DMS 273 treated with DMSO at 0.1 percent for 48 hours (cell line): ENCODE measurements at regions not wholly inside any gene's neighbourhood (a gene's known extent, or its start where the extent isn't known, plus 50 kb on each side); places are given as distances from the start of the nearest gene placed in this dataset.

Source experiments
- DNase-seq: peaks from one replicate; lab custom pipeline; 2025; lab: John Stamatoyannopoulos, UW

- no peak for DNase-seq
These were observed 226.0 kb downstream of the SNX18 start for GRCh38 chr5:54743581-54743980.

DNA sequence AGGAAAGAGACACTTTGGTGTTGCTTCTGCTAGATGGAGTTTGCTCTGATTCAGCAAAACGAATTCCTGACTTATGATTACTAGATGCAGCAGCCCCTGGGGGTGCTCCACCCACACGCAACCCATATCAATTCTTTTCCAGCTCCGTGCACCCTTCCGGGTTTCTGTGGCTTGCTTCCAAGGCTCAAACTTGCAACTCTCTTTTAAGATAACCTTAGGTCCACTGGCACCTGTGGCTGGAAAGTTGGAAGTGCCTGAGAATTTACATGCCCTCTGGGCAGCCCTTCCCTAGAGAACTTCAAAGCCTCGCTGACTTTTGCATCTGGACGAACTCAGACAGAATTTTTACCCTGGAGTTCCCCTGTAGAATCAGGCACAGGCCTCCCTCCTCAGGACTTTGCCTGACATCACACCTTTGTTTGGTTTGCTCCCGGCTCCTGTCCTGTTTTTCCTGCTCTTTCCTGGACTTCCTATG lies 224.9 kb downstream of the SNX18 start:
- DNase-seq = peak; percentile 13

DNA sequence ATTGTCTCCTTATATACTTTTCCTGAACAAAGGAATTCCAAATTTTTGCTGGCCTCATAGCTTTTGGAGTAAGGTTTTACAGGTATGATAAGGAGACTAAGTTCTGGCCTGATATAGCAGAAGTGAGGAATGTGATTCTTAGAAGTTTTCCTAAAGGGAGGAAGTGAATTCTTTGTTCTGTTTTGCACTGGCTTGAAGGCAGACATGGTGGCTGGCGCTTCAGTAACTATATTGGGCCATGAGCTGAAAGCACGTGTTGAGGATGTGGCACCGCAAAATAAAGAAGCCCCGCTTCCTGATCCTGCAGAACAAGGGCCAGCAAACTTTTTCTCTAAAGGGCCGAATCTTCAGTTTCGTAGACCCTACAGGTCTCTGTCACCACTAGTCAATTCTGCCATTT lies 224.2 kb downstream of the SNX18 start:
- DNase-seq = no peak

DNA sequence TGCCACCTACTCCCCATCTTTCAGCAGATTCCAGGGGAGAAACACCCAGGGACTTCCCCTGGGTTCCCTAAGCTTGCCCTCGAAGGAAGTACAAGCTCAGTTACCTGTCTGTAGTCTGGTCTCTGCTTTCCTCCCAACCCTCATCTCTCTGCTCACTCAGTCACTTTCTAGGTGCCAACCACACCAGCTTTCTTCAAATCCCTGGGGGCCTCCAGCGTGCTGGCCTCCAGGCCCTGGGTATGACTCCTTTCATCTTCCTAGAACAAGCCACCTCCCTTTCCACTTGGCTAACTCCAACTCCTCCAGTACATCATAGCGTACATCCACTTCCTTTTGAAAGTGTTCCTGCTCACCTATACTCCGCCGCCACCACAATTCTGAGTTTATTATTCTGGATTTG lies 222.6 kb downstream of the SNX18 start:
- no peak for DNase-seq

- DNase-seq = no peak
These were observed 221.8 kb downstream of the SNX18 start for GRCh38 chr5:54739371-54739770.

DNA sequence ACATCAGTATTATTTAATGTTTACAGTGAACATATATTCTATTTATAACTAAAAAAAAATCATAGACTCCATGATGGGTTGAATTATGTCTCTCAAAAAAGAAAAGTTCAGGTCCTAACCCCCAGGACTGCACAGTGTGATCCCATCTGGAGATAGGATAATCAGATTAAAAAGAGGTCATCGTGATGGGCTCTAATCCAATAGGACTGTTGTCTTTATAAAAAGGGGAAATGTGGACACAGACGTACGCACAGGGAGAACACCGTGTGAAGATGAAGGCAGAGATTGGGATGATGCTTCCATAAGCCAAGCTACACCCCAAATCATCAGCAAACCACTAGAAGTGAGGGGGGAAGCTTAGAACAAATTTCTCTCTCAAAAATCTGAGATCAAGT lies 221.4 kb downstream of the SNX18 start:
- no peak for DNase-seq

DNA sequence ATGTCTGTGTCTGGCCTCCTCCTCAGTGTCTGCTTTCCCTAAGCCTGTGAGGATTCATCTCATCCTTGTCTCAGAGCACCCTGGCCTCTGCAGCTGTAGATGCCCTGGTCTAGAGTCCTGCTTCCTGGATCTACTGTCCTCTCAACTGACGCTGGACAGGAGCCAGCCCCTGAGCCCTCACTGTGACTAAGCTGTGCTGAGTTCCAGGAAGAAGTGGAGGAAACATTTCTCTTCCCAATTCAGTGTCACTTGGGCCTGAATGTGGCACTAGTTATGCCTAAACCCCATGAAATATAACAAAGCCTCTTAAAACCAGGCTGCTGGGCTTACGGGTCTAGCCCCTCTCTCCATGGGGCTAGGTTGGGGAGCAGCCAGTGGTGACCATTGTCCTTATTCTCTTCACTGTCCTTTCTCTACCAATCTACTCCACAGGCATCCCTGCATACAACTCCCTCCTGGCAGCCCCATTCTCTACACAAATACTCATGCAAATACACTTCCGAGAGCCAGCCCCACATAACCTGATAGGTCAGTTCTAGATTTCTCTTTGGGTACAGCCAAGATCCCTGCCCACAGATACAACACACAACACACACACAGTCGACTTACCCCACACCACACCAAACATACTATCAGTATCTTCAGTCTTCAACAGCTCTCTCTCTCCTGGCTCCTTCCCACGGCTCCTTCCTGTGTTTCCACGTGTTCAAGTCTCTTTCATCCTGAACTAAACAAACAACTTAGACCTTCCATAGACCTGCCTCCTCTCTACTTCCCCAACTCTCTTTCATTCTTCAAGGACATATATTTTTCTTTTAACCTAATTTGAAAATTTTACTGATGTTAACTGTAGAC lies 220.8 kb downstream of the SNX18 start:
- no peak for DNase-seq

- DNase-seq = no peak
These were observed 218.6 kb downstream of the SNX18 start for GRCh38 chr5:54736003-54736797.

- no peak for DNase-seq
These were observed 215.5 kb downstream of the SNX18 start for GRCh38 chr5:54733101-54733500.

DNA sequence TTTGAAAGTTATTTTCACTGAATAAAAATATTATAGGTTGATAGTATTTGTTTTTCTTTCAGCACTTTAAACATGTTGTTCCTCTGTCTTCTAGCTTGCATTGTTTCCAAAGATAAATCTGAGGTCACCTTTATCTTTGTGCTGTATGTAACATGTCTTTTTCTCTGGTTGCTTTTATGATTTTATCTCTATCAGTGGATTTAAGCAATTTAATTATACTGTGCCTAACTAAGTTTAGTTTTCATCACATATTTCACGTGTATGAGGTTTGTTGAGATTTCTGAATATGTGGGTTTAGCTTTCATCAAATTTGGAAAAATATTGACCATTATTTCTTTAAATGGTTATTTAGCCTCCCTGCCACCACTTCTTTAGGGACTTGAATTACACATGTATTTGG lies 214.5 kb downstream of the SNX18 start:
- DNase-seq = no peak

DNA sequence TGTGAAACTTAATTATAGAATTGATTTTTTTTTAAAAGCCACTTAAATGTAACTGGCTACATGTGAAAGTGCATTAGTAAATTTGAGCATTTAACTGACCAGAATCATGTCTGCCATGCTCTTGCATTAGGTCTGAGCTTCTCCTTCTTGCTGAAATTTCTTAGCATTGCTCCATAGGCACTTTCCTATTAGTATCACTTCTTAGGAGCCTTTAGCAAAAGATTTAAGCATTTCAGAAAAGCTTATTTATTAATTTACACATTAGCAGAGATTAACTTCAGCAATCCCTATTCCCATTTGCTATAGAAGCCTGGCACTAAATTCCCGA lies 211.0 kb downstream of the SNX18 start:
- DNase-seq = no peak

DNA sequence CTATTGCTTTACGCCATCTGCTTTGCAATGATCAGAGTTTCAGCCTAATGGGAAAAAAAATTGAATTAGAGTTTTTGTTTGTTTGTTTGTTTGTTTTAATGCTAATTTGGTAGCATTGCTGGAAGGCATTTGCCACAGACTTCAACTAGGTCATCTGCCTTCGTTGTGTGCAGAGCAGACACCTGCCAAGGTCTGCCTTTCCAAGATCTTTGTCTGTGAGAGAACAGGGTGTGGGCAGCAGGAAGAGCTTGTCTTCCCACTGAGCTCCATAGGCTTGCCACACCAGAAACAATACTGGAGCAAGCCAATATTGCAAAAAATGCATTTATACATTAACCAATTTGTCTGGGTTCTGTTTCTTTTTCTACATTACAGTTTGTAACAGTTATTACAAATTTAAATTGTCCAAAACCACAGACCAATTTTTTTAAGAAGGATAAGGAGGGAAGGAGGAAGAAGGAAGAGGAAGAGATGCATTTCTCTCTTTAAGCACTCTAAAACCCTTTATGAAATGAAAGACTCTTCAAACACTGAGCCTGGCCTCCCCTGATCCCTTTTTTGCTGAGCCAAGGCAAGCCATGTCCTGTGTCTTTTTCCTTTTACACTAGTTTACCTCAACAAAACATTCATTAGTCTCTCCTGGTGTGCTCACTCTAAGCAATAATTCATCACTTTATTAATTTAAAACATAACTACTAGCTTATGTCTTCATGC lies 210.5 kb downstream of the SNX18 start:
- DNase-seq = no peak

DNA sequence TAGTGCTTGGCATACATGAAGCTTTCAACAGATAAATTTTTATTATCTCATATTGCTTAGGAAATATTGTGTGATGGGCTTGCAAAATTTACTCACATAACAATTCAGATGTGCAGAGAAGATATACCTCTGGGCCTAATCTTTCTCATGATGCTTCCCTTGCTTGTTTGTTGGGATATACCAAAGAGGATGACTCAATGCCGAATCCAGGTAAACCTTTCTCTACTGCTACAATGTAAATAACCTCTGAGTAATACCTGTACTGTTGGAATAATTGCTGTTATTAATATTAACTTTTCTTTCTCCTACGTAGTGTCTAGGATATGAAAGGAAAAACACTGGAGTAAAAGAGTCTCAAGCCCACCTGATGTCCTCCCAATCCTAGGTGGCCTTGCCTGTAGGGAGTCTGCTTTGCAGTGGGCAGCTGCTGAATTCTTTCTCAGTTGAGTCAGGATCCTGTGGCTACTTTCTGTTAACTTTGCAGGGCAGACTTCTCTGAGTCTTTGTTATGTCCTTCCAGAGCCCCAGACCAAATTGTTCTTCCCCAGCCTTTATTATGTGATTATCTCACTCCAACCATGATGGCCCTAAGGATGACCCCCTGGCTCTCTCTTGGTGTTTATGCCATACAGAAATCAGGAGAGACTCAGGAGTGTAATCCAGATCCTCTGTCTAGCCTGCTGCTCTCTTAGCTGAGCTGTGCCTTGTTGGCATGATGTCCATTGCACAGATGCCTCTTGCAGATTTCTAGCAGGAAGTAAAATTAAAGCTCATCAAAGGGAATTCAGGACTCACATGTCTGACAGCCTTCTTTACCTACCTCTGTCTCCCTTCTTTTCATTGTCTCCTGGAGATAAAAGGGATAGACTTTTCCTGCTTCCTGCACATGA lies 208.1 kb downstream of the SNX18 start:
- DNase-seq = no peak

GRCh38 chr5:54722846-54723433 lies 205.4 kb downstream of the SNX18 start:
- DNase-seq = no peak

DNA sequence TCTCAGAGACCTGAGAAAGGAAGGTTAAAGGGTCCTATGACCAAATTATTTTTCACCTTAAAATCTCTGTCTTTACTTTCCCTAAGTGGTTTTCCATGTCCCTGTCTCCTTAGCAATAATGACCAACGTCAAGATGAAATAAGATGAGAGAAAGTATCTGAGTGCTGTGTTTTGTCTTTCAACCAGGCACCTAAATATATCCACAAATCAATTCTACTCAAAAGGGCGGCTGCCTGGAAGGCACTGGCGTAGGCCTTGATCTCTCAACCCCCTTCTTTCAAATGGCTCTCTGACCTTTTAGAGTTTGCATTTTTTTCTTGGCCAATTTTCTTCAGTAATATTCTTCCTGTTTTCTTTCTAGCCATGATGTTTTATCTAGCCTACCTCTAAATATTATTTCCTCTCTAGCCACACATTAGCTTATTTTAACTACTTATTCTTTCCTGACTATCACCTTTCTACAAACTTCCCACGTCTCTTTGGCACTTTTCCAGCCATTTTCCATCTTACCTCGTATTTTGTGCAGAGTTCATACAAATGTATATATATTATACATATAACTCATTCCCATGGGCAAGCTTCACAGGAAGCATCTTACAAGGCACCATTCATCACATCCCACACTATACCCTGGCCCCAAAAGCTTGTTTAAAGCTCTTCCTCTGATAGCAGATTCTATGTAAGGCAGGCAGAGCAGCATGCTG lies 204.5 kb downstream of the SNX18 start:
- no peak for DNase-seq

DNA sequence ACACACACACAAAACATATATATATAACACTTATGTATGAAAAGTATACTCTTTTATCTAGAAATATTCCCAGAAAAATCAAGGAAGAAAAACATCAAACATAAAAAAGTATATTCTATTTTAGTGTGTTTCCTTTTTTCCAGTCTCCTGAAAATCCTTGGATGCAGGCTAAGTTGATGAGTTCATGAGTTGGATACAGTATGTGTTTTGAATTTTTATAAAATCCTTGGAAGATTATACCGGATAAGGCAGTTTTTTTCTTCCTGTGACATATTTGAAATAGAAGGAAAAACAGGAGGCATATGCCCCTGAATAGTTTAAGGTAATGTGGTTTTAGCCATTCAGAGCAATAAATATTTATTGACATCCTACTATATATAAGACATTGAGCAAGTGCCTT lies 203.6 kb downstream of the SNX18 start:
- DNase-seq = no peak

DNA sequence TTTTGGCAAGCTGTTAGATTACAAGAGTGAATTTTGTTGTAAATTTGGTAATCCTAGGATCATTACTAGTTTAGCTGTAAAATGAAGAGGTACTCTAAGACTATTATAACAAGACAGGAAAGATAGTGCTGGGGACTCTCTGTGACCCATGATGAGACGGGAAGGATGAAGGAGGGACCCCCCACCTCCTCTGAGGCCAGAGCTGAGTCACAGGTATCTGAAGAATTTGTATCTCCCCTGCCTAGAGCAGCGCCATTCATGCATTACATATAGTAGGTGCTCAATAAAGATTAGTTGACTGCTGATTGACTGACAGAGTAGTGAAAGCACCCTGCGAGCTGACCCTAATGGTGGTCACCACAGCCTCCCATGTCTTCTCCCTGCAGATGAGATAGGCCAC lies 202.8 kb downstream of the SNX18 start:
- no peak for DNase-seq

DNA sequence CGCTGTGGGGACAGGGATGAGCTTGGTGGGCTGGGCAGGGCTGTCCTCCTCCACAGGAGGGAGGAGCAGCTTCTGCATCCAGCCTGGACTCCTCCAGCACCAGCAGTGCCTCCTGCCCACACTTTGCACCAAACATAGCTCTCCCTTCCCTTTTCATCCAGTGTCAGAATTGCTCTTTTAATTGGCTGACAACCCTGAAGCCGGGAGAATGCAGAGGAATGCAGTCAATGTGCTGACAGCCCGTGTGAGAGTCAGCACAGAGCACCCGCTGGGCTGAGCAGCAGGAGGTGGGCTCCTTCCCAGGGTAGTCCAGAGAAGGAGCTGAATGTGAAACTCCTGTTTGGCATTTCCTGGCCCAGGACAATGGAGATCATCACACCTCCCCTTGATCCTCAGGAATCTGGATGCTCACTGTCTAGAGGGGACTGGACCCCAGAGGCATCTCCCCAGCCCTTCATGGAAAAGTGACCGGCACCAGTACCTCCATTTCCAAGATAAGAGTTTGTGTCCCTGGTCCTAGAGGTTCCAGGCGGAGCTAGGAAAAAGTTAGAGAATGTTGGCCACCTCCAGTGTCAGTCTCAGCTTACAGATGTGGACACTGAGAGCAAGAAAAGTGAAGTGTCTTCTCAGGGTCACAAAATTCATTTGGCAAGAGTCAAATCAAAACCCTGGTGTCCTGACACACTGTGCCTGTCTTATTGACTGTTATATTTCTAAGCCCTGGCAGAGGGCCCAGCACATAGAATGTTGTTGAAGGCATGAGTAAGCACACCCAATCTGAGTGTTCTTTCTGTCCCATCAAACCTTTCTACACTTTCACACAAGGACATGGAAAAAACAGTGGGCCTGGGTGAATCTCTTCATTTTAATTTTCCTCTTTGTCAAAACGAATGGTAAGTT lies 202.1 kb downstream of the SNX18 start:
- DNase-seq = no peak

DNA sequence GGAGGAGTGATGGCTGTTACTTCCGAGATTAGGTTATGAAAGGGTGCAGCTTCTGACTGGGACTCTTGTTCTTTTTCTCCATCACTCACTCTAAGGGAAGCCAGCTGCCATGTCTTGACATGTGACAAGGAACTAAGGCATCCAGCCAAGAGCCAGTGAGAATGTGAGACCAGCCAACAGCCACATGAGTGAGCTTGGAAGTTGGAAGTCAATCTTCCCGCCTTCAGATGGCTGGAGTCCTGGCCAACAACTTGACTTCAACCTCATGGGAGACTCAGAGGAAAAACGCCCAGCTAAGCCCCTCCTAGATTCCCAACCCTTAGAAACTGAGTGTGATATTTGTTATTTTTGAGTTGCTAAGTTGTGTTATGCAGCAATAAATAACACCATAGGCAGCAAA lies 201.1 kb downstream of the SNX18 start:
- DNase-seq = no peak

GRCh38 chr5:54717870-54718269 lies 200.3 kb downstream of the SNX18 start:
- no peak for DNase-seq
